GM23338 (cell line): ENCODE measurements at regions not wholly inside any gene's neighbourhood (a gene's known extent, or its start where the extent isn't known, plus 50 kb on each side); places are given as distances from the start of the nearest gene placed in this dataset.

ENCODE experiments used
- ATAC-seq: fragments of 200-7000 bp; cut with Tn5 transposase; 3 replicates; pipeline ENCODE4 v1.9.1; 2020
- DNase-seq: peaks from one replicate; pipeline ENCODE4 v3.0.0-alpha.2; 2015; ENCODE audit warnings: low spot score
- H2AFZ ChIP-seq: fragments of 200-600 bp; sonication (generic); 2 replicates; pipeline ENCODE4 v1.8.0; 2016; ENCODE audit warnings: antibody characterized with exemption, mild to moderate bottlenecking, moderate library complexity
- H3F3A ChIP-seq: fragments of 200-600 bp; sonication (generic); replicated peaks from 2 replicates; pipeline ENCODE4 v1.8.0; 2017; ENCODE audit warnings: antibody characterized with exemption, mixed run types, low read depth
- H3K27ac ChIP-seq: fragments of 200-600 bp; sonication (generic); 2 replicates; pipeline ENCODE4 v1.6.1; 2016; ENCODE audit warnings: low read depth
- H3K27me3 ChIP-seq: fragments of 200-600 bp; sonication (generic); 2 replicates; pipeline ENCODE4 v1.8.0; 2016; ENCODE audit warnings: mild to moderate bottlenecking, mixed run types, moderate library complexity; ENCODE audit not compliant: insufficient read depth
- H3K36me3 ChIP-seq: fragments of 200-600 bp; sonication (generic); 2 replicates; pipeline ENCODE4 v1.8.0; 2016; ENCODE audit warnings: mild to moderate bottlenecking; ENCODE audit not compliant: insufficient read depth
- H3K4me1 ChIP-seq: fragments of 200-600 bp; sonication (generic); 2 replicates; pipeline ENCODE4 v1.8.0; 2016; ENCODE audit warnings: mild to moderate bottlenecking, moderate library complexity; ENCODE audit not compliant: insufficient read depth
- H3K4me2 ChIP-seq: fragments of 200-600 bp; sonication (generic); 2 replicates; pipeline ENCODE4 v1.7.1; 2017; ENCODE audit warnings: mixed run types
- H3K4me3 ChIP-seq: fragments of 200-600 bp; sonication (generic); 2 replicates; pipeline ENCODE4 v1.6.1; 2016; ENCODE audit warnings: mixed run types
- H3K79me2 ChIP-seq: fragments of 200-600 bp; sonication (generic); replicated peaks from 2 replicates; pipeline ENCODE4 v1.8.0; 2017; ENCODE audit warnings: mild to moderate bottlenecking; ENCODE audit not compliant: insufficient read depth
- H3K9me2 ChIP-seq: fragments of 200-600 bp; sonication (generic); 2 replicates; pipeline ENCODE4 v1.8.0; 2017; ENCODE audit not compliant: insufficient read depth
- H4K20me1 ChIP-seq: fragments of 200-600 bp; sonication (generic); replicated peaks from 2 replicates; pipeline ENCODE4 v1.8.0; 2017; ENCODE audit warnings: mild to moderate bottlenecking; ENCODE audit not compliant: insufficient read depth
- H3K27ac Mint-ChIP-seq: 2 replicates; pipeline ENCODE4 v1.8.0; 2020; ENCODE audit warnings: inconsistent platforms, mild to moderate bottlenecking, moderate library complexity, mixed read lengths
- H3K27me3 Mint-ChIP-seq: 3 replicates; pipeline ENCODE4 v1.8.0; 2022; ENCODE audit warnings: low read depth, mild to moderate bottlenecking, moderate library complexity, mixed read lengths, inconsistent platforms; ENCODE audit not compliant: insufficient read depth, poor library complexity
- H3K36me3 Mint-ChIP-seq: 3 replicates; pipeline ENCODE4 v1.8.0; 2021; ENCODE audit warnings: low read depth, mild to moderate bottlenecking, inconsistent platforms, moderate library complexity, mixed read lengths
- H3K4me1 Mint-ChIP-seq: 3 replicates; pipeline ENCODE4 v1.8.0; 2020; ENCODE audit warnings: mild to moderate bottlenecking, inconsistent platforms, mixed read lengths
- H3K4me3 Mint-ChIP-seq: 3 replicates; pipeline ENCODE4 v1.8.0; 2021; ENCODE audit warnings: moderate library complexity, mild to moderate bottlenecking, inconsistent platforms, mixed read lengths
- H3K9me3 Mint-ChIP-seq: 3 replicates; pipeline ENCODE4 v1.8.0; 2020; ENCODE audit warnings: moderate library complexity, mild to moderate bottlenecking, inconsistent platforms, mixed read lengths
- CREB1 ChIP-seq: fragments of 250-450 bp; sonication (Bioruptor Pico); IDR thresholded peaks from 2 replicates; pipeline ENCODE4 v1.5.0; 2020; ENCODE audit warnings: low read depth, mild to moderate bottlenecking, moderate library complexity
- EZH2 ChIP-seq: fragments of 200-600 bp; sonication (generic); IDR thresholded peaks from one replicate; pipeline ENCODE4 v1.8.0; 2017; ENCODE audit warnings: antibody characterized with exemption, mild to moderate bottlenecking, low read depth; ENCODE audit not compliant: unreplicated experiment
- POLR2AphosphoS5 ChIP-seq: IDR thresholded peaks from 2 replicates; pipeline ENCODE4 v1.6.1; 2016; ENCODE audit warnings: antibody characterized with exemption, low read depth
- REST ChIP-seq: IDR thresholded peaks from one replicate; pipeline ENCODE4 v1.6.1; 2018; ENCODE audit warnings: antibody characterized with exemption; ENCODE audit not compliant: unreplicated experiment
- STAT1 ChIP-seq: IDR thresholded peaks from one replicate; pipeline ENCODE4 v1.6.1; 2016; ENCODE audit warnings: antibody characterized with exemption; ENCODE audit not compliant: unreplicated experiment
- ZNF114 ChIP-seq: fragments of 250-450 bp; sonication (Bioruptor Pico); IDR thresholded peaks from 2 replicates; pipeline ENCODE4 v1.5.0; 2020; ENCODE audit warnings: mild to moderate bottlenecking, moderate library complexity
- ZNF331 ChIP-seq: fragments of 250-450 bp; sonication (Bioruptor Pico); IDR thresholded peaks from 2 replicates; pipeline ENCODE4 v1.5.0; 2020; ENCODE audit warnings: low read depth, mild to moderate bottlenecking, moderate library complexity
- ZNF462 ChIP-seq: fragments of 250-450 bp; sonication (Bioruptor Pico); IDR thresholded peaks from 2 replicates; pipeline ENCODE4 v1.5.0; 2020; ENCODE audit warnings: mild to moderate bottlenecking, moderate library complexity
- TF ChIP-seq, protein P1 (sequence below): IDR thresholded peaks from 2 replicates; pipeline ENCODE4 v1.6.1; 2016; ENCODE audit warnings: antibody characterized with exemption

GRCh38 chr12:131395971-131396573, 314.8 kb upstream of the SFSWAP start (continued):
- TF ChIP-seq, protein P1, sequence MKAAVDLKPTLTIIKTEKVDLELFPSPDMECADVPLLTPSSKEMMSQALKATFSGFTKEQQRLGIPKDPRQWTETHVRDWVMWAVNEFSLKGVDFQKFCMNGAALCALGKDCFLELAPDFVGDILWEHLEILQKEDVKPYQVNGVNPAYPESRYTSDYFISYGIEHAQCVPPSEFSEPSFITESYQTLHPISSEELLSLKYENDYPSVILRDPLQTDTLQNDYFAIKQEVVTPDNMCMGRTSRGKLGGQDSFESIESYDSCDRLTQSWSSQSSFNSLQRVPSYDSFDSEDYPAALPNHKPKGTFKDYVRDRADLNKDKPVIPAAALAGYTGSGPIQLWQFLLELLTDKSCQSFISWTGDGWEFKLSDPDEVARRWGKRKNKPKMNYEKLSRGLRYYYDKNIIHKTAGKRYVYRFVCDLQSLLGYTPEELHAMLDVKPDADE = no peak

- DNase-seq (no peak), ATAC-seq (no peak)
- Mint-ChIP-seq H3K27me3 (peaks cover 8% of the 10 kb centered on the region), H3K27ac (no peak overlapping the region), H3K9me3 (peaks cover 15% of the 10 kb centered on the region), H3K36me3 (peaks cover 21% of the 10 kb centered on the region), H3K4me1 (peaks cover 2% of the 10 kb centered on the region; the same call in 1 of the 3 replicates), H3K4me3 (no peak overlapping the region)
- H3K4me1 ChIP-seq = no peaks in the 10 kb centered on the region
- no peak overlapping the region for H2AFZ ChIP-seq
- no peaks in the 10 kb centered on the region for H3K79me2 ChIP-seq
- no peaks in the 10 kb centered on the region for H3F3A ChIP-seq
- no peak overlapping the region for H3K27ac ChIP-seq
- H3K27me3 ChIP-seq = no peaks in the 10 kb centered on the region
- no peak overlapping the region for H3K4me3 ChIP-seq
- no peaks in the 10 kb centered on the region for H4K20me1 ChIP-seq
- H3K36me3 ChIP-seq = no peaks in the 10 kb centered on the region
- H3K9me2 ChIP-seq = no peaks in the 10 kb centered on the region
- no peak overlapping the region for H3K4me2 ChIP-seq
- TF ChIP-seq, protein P1 = no peak
- TF ChIP-seq REST (no peak), EZH2 (no peak), CREB1 (no peak), ZNF331 (no peak), ZNF114 (no peak), POLR2AphosphoS5 (no peak), STAT1 (no peak), ZNF462 (no peak)
Measured at GRCh38 chr12:131397493-131398181, 313.3 kb upstream of the SFSWAP start.
